ENCODE measurements at regions not wholly inside any gene's neighbourhood (a gene's known extent, or its start where the extent isn't known, plus 50 kb on each side); places are given as distances from the start of the nearest gene placed in this dataset.

- TF ChIP-seq SP1 (IDR thresholded peaks at IDR 0.05) = no peak
- TF ChIP-seq ARNT (IDR thresholded peaks at IDR 0.05) = no peak
- TF ChIP-seq LEF1 (IDR thresholded peaks at IDR 0.05; ENCODE audit: borderline replicate concordance) = no peak
- TF ChIP-seq BHLHE40 (IDR thresholded peaks at IDR 0.05; ENCODE audit: borderline replicate concordance) = no peak
- TF ChIP-seq FOXM1 (IDR thresholded peaks at IDR 0.05; ENCODE audit: borderline replicate concordance) = no peak
- TF ChIP-seq SUZ12 (IDR thresholded peaks at IDR 0.05) = no peak
- TF ChIP-seq NFRKB (IDR thresholded peaks at IDR 0.05) = no peak
- TF ChIP-seq FOXA1 (IDR thresholded peaks at IDR 0.05) = no peak
- TF ChIP-seq ELF4 (IDR thresholded peaks at IDR 0.05) = no peak
- TF ChIP-seq PKNOX1 (IDR thresholded peaks at IDR 0.05) = no peak
- no peak for TF ChIP-seq L3MBTL2 (conservative IDR thresholded peaks at IDR 0.05)
These were observed 95.7 kb upstream of the NCAM2 start for GRCh38 chr21:20902511-20902910.

Measured in HEK293T (cell line).